ENCODE measurements at regions not wholly inside any gene's neighbourhood (a gene's known extent, or its start where the extent isn't known, plus 50 kb on each side); places are given as distances from the start of the nearest gene placed in this dataset.
A peak's percentile ranks its signal among the peaks of the same experiment; 100 is the strongest.

DNA sequence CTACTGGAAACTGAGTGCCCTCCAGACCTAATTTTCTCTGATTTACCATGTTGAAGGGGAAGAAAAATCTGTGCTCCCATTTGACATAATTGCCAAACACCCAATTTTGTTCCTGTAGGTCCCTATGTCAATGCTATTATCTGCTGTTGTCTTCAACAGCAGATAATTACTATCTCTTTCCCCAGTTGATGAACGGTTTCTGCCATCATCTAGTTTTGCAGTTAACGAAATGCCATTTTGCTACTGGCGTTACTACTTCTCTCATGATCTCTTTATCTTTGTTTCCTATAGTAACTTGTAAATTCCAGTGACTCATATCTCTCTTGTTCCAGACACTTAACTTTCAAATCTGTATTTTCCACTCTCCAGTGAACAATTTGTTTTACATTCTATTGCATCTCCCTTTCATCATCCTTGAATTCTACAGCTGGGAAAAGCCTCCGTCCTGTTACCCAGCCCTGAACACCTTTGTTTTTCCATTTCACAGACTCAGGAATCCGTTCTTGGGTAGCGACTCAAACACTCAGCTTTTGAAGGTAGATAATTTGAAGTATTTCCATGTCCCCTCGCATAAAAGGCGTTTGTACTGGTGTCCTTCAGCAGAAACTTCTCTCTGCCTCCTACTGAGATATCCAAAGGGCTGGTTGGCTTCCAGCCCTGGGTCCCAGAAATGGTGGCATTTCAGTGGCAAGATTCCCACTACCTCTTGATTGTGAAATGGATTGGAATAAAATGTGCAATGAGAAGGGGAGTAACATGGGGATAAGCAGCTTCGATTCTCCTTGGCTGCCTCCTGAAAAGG, 111.7 kb downstream of the FOXB1 start:
- H3K9me3 Mint-ChIP-seq, result no peaks in the 10 kb centered on the region
- H3K27ac Mint-ChIP-seq, result no peak overlapping the region
- H3K4me3 Mint-ChIP-seq, result no peak overlapping the region
- H3K4me1 Mint-ChIP-seq, result peaks cover 8% of the 10 kb centered on the region
- DNase-seq (no peak), ATAC-seq (ENCODE audit: low read depth) (no peak)
- POLR2A ChIA-PET, result no interaction called here
- H3K27me3 Mint-ChIP-seq, result peaks cover 9% of the 10 kb centered on the region
- no peaks in the 10 kb centered on the region for H3K36me3 Mint-ChIP-seq

GRCh38 chr15:60116456-60117089, 112.5 kb downstream of the FOXB1 start:
- Mint-ChIP-seq H3K9me3 (no peaks in the 10 kb centered on the region), H3K4me3 (no peak overlapping the region)
- ATAC-seq (ENCODE audit: low read depth), result no peak

GRCh38 chr15:60118146-60118545, 114.0 kb downstream of the FOXB1 start:
- no peaks in the 10 kb centered on the region for H3K36me3 Mint-ChIP-seq
- POLR2A ChIA-PET, result no interaction called here
- no peak for DNase-seq
- H3K4me1 Mint-ChIP-seq, result peaks cover 10% of the 10 kb centered on the region
- H3K27ac Mint-ChIP-seq, result no peak overlapping the region
- no peak for ATAC-seq (ENCODE audit: low read depth)
- H3K27me3 Mint-ChIP-seq, result peaks cover 9% of the 10 kb centered on the region
- no peaks in the 10 kb centered on the region for H3K9me3 Mint-ChIP-seq
- H3K4me3 Mint-ChIP-seq, result no peak overlapping the region

More at GRCh38 chr15:60116456-60117089, 112.5 kb downstream of the FOXB1 start:
- peaks cover 9% of the 10 kb centered on the region for H3K27me3 Mint-ChIP-seq
- no peaks in the 10 kb centered on the region for H3K36me3 Mint-ChIP-seq
- peaks cover 10% of the 10 kb centered on the region for H3K4me1 Mint-ChIP-seq
- POLR2A ChIA-PET, result no interaction called here
- no peak for DNase-seq
- H3K27ac Mint-ChIP-seq, result no peak overlapping the region

DNA sequence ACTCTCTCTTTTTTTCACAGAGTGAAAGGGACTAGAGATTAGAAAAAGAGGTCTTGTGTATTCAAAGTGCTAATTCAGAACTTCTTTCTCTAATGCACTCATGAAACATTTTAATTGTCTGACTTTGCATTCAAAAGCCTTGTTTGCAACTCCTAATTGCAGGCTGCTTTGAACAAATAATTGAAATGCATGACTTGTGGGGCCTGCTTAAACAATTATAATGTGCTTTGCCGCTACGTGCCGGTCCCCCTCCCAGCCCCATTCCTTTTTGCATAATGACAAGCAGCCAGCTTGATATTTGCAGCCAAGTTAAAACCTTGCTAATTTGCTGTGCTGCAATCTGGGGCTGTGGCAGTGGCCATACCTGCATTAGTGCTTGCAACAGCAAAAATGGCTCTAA, 114.5 kb downstream of the FOXB1 start:
- H3K4me3 Mint-ChIP-seq, result no peak overlapping the region
- H3K36me3 Mint-ChIP-seq, result no peaks in the 10 kb centered on the region
- H3K9me3 Mint-ChIP-seq, result no peaks in the 10 kb centered on the region
- no peak for ATAC-seq (ENCODE audit: low read depth)
- H3K4me1 Mint-ChIP-seq, result peaks cover 10% of the 10 kb centered on the region
- no peak overlapping the region for H3K27ac Mint-ChIP-seq
- peaks cover 9% of the 10 kb centered on the region for H3K27me3 Mint-ChIP-seq
- POLR2A ChIA-PET, result no interaction called here
- no peak for DNase-seq

DNA sequence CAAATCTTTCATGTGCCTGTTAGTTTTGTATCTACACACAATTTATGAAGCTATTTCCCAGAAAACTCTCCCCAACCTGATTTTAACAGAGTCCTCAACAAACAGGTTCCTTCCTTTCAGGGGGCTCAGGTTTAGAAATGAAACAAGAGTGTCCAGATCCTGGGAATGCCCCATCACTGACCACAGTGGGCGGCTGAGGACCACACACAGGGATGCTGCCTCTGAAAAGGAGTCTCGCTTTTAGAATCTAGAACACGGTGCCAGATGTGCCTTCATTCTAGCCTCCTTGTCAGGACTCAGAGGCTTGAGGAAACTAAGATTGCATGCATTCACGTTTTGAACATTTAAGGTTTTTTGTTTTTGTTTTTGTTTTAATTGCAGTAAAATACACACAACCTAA, 115.0 kb downstream of the FOXB1 start:
- DNase-seq (no peak), ATAC-seq (ENCODE audit: low read depth) (no peak)
- no peak overlapping the region for H3K27ac Mint-ChIP-seq
- no peaks in the 10 kb centered on the region for H3K9me3 Mint-ChIP-seq
- H3K4me3 Mint-ChIP-seq, result no peak overlapping the region
- peaks cover 12% of the 10 kb centered on the region for H3K4me1 Mint-ChIP-seq
- POLR2A ChIA-PET, result no interaction called here
- peaks cover 9% of the 10 kb centered on the region for H3K27me3 Mint-ChIP-seq
- no peaks in the 10 kb centered on the region for H3K36me3 Mint-ChIP-seq

GRCh38 chr15:60120100-60120499, 116.0 kb downstream of the FOXB1 start:
- POLR2A ChIA-PET, result no interaction called here
- peaks cover 9% of the 10 kb centered on the region for H3K27me3 Mint-ChIP-seq
- H3K4me1 Mint-ChIP-seq, result peaks cover 19% of the 10 kb centered on the region
- H3K27ac Mint-ChIP-seq, result no peak overlapping the region
- H3K9me3 Mint-ChIP-seq, result no peaks in the 10 kb centered on the region
- DNase-seq (no peak), ATAC-seq (ENCODE audit: low read depth) (no peak)
- no peak overlapping the region for H3K4me3 Mint-ChIP-seq
- no peaks in the 10 kb centered on the region for H3K36me3 Mint-ChIP-seq

DNA sequence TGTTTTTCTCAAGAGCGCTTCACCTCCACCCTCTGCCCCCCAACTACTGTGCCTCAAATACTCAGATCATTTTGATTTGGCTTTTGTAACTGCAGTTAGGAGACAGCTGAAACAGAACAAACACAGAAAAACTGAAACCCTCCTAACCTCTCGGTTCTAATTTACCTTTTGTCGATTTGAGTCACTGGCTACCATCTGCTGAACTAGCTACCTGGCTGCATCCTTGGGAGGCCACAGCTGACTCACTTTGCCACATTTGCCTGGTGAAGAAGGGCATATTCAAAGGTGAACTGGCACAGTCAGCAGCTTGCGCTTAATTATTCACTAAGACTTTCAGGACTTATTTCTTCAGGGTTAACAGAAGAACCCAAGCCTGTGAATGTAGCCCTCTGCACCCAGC, 117.7 kb downstream of the FOXB1 start:
- peaks cover under 1% of the 10 kb centered on the region for H3K27me3 Mint-ChIP-seq
- no peak for ATAC-seq (ENCODE audit: low read depth)
- POLR2A ChIA-PET, result no interaction called here
- peaks cover 33% of the 10 kb centered on the region for H3K4me1 Mint-ChIP-seq
- H3K27ac Mint-ChIP-seq, result no peak overlapping the region
- no peaks in the 10 kb centered on the region for H3K36me3 Mint-ChIP-seq
- H3K4me3 Mint-ChIP-seq, result no peak overlapping the region
- DNase-seq, result no peak
- no peaks in the 10 kb centered on the region for H3K9me3 Mint-ChIP-seq

- Mint-ChIP-seq H3K27ac (no peak overlapping the region), H3K9me3 (no peaks in the 10 kb centered on the region), H3K36me3 (no peaks in the 10 kb centered on the region), H3K4me1 (peaks cover 42% of the 10 kb centered on the region), H3K4me3 (no peak overlapping the region), H3K27me3 (no peaks in the 10 kb centered on the region)
- no peak for DNase-seq
- ATAC-seq (ENCODE audit: low read depth), result no peak
- POLR2A ChIA-PET, result no interaction called here
Observed at GRCh38 chr15:60122691-60123090, 118.6 kb downstream of the FOXB1 start.

- POLR2A ChIA-PET, result no interaction called here
- peaks cover 53% of the 10 kb centered on the region for H3K4me1 Mint-ChIP-seq
- no peak overlapping the region for H3K27ac Mint-ChIP-seq
- H3K9me3 Mint-ChIP-seq, result no peaks in the 10 kb centered on the region
- no peaks in the 10 kb centered on the region for H3K36me3 Mint-ChIP-seq
- no peaks in the 10 kb centered on the region for H3K27me3 Mint-ChIP-seq
- DNase-seq, result no peak
- no peak overlapping the region for H3K4me3 Mint-ChIP-seq
- no peak for ATAC-seq (ENCODE audit: low read depth)
Observed at GRCh38 chr15:60124460-60125070, 120.5 kb downstream of the FOXB1 start.

DNA sequence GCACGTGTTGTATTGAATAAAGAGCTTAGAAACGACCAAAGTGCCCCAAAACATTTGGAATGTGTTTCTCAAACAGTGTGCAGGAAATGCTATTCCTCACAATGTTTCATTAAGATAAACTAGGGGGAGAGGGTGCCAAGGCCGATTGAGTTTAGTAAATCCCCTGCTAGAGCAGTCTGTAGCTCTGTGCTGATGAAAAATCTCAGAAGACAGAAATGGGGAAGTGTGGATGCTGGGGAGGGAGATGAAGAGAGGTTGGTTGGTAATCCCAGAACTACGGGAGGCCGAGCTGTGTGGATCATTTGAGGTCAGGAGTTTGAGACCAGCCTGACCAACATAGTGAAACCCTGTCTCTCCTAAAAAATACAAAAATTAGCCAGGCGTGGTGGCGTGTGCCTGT, 121.2 kb downstream of the FOXB1 start:
- no peaks in the 10 kb centered on the region for H3K36me3 Mint-ChIP-seq
- POLR2A ChIA-PET, result no interaction called here
- H3K4me3 Mint-ChIP-seq, result no peak overlapping the region
- H3K4me1 Mint-ChIP-seq, result peaks cover 47% of the 10 kb centered on the region
- no peaks in the 10 kb centered on the region for H3K9me3 Mint-ChIP-seq
- H3K27me3 Mint-ChIP-seq, result no peaks in the 10 kb centered on the region
- DNase-seq, result no peak
- no peak for ATAC-seq (ENCODE audit: low read depth)
- H3K27ac Mint-ChIP-seq, result no peak overlapping the region

GRCh38 chr15:60126200-60126599, 122.1 kb downstream of the FOXB1 start:
- POLR2A ChIA-PET, result interaction anchor here (2.2 kb wide), 1 partner anchor 208 kb away, joined by 8 read pairs; no protein-coding TSS in a partner anchor
- Mint-ChIP-seq H3K9me3 (no peaks in the 10 kb centered on the region), H3K4me3 (no peak overlapping the region), H3K36me3 (no peaks in the 10 kb centered on the region), H3K27ac (no peak overlapping the region), H3K27me3 (no peaks in the 10 kb centered on the region), H3K4me1 (peaks cover 45% of the 10 kb centered on the region)
- DNase-seq (no peak), ATAC-seq (ENCODE audit: low read depth) (no peak)

DNA sequence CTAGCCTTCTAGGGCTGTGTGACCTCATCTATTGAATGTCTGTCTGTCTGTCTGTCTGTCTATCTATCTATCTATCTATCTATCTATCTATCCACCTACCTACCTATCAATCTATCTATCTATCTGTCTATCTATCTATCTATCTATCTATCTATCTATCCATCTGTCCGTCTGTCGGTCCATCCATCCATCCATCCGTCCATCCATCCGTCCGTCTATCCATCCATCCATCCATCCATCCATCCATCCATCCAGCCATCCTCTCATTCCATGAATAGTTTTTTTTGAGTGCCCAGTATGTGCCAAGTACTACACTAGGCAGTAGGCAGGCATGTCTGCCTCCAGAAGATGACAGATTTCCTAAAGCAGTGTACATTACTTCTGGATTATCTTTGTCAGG, 122.5 kb downstream of the FOXB1 start:
- Mint-ChIP-seq H3K27ac (peak overlapping the region; percentile 85), H3K27me3 (no peaks in the 10 kb centered on the region), H3K9me3 (no peaks in the 10 kb centered on the region), H3K36me3 (no peaks in the 10 kb centered on the region), H3K4me3 (peak overlapping the region; percentile 76), H3K4me1 (peaks cover 45% of the 10 kb centered on the region)
- no peak for ATAC-seq (ENCODE audit: low read depth)
- POLR2A ChIA-PET, result interaction anchor here (0.7 to 2.2 kb wide), 5 partner anchors 82 to 376 kb away, joined by 3 to 8 read pairs (median 5); partner anchors contain the start of gene FOXB1
- DNase-seq, result no peak

DNA sequence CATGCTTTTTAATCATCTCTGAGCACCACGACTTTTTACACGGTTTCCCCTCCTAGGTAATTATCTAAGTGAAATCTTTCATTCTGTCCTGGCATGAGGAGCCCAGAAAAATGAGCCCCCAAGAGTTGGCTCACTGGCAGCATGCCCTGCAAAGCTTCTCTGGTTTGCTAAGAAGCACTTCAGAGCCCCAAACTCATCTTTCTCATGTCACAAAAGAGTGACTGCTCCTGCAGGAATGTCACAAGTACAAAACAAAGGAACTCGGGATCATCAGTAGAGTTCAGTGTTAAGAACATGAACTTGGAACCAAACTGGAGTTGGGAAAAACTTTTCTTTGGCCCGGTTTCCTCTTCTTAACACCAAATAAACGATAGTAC, 123.9 kb downstream of the FOXB1 start:
- Mint-ChIP-seq H3K36me3 (no peaks in the 10 kb centered on the region), H3K27ac (peak overlapping the region; percentile 85), H3K27me3 (peaks cover 6% of the 10 kb centered on the region), H3K9me3 (no peaks in the 10 kb centered on the region), H3K4me1 (peaks cover 45% of the 10 kb centered on the region), H3K4me3 (peak overlapping the region; percentile 76)
- POLR2A ChIA-PET, result interaction anchor here (1.1 to 2.2 kb wide), 7 partner anchors 119 to 210 kb away, joined by 3 to 8 read pairs (median 4); partner anchors contain the start of gene FOXB1
- DNase-seq (no peak), ATAC-seq (ENCODE audit: low read depth) (no peak)

DNA sequence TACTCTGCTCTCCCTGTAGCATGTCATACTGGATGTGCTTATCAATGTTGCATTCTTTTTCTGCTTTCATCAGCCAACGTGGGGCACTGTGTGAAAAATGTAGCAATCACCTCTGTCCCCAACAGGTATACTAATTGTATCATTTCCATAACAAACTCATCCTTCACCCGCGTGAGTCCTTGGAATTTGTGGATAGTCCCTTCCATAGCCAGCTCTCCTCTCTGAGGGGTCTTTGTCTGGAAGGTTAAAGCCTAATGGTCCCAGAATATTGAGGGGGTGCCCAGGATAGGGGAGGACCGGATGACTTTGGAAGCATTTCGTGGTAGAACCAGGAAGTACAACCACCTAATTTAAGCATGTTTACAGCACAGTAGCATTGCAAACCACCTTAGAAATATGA, 124.6 kb downstream of the FOXB1 start:
- peaks cover 11% of the 10 kb centered on the region for H3K27me3 Mint-ChIP-seq
- POLR2A ChIA-PET, result interaction anchor here (1.7 to 2.1 kb wide), 2 partner anchors 125 to 133 kb away, joined by 4 to 7 read pairs; partner anchors contain the start of gene FOXB1
- no peak overlapping the region for H3K27ac Mint-ChIP-seq
- no peaks in the 10 kb centered on the region for H3K36me3 Mint-ChIP-seq
- no peaks in the 10 kb centered on the region for H3K9me3 Mint-ChIP-seq
- ATAC-seq (ENCODE audit: low read depth) (no peak), DNase-seq (no peak)
- H3K4me1 Mint-ChIP-seq, result peaks cover 45% of the 10 kb centered on the region
- no peak overlapping the region for H3K4me3 Mint-ChIP-seq

Measured in activated naive CD8-positive, alpha-beta T cell treated with anti-CD3 and anti-CD28 coated beads, Interleukin-2, amount 10 ng/mL, durations not matched to agents 7 days and 5 days (primary cell).